ENCODE measurements at regions not wholly inside any gene's neighbourhood (a gene's known extent, or its start where the extent isn't known, plus 50 kb on each side); places are given as distances from the start of the nearest gene placed in this dataset.

GRCh38 chr3:163785693-163786092 is 1292.6 kb downstream of the SI start:
- TF ChIP-seq MYC (IDR thresholded peaks at IDR 0.05; ENCODE audit: borderline replicate concordance, low read length) (no peak), POLR2A (IDR thresholded peaks at IDR 0.05; ENCODE audit: low read length) (no peak), CTCF (IDR thresholded peaks at IDR 0.05) (no peak), EP300 (IDR thresholded peaks at IDR 0.05) (no peak), RAD21 (conservative IDR thresholded peaks at IDR 0.05 in 1 of 2, IDR thresholded peaks at IDR 0.05 in 1 of 2) (no peak), NFE2L2 (conservative IDR thresholded peaks at IDR 0.05; ENCODE audit: low read length) (no peak), NR3C1 (IDR thresholded peaks at IDR 0.05) (no peak), USF2 (IDR thresholded peaks at IDR 0.05) (no peak)
- TF ChIP-seq, protein P1, sequence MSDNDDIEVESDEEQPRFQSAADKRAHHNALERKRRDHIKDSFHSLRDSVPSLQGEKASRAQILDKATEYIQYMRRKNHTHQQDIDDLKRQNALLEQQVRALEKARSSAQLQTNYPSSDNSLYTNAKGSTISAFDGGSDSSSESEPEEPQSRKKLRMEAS (IDR thresholded peaks at IDR 0.05), result no peak

Data from A549 (cell line).